A549 (cell line): ENCODE measurements at regions not wholly inside any gene's neighbourhood (a gene's known extent, or its start where the extent isn't known, plus 50 kb on each side); places are given as distances from the start of the nearest gene placed in this dataset.

Experiments
- ESRRA ChIP-seq: fragments of 150-350 bp; IDR thresholded peaks from 2 replicates; pipeline ENCODE4 v1.6.1; 2014; ENCODE audit warnings: mild to moderate bottlenecking, low read length, borderline replicate concordance
- JUNB ChIP-seq: fragments of >200 bp; sonication (Bioruptor Twin); formaldehyde crosslinking; IDR thresholded peaks from 2 replicates; pipeline ENCODE4 v1.6.1; 2016
- KDM1A ChIP-seq: fragments of 200-600 bp; sonication (generic); IDR thresholded peaks from 2 replicates; pipeline ENCODE4 v1.6.1; 2016; ENCODE audit warnings: low read depth, mild to moderate bottlenecking
- RCOR1 ChIP-seq: fragments of 150-350 bp; IDR thresholded peaks from 2 replicates; pipeline ENCODE4 v1.6.1; 2014; ENCODE audit warnings: antibody characterized with exemption, low read length, low read depth
- TF ChIP-seq, protein P1 (sequence below): IDR thresholded peaks from 2 replicates; pipeline ENCODE4 v1.6.1; 2012
- TF ChIP-seq, protein P2 (sequence below): IDR thresholded peaks from 2 replicates; pipeline ENCODE4 v1.6.1; 2012
- TF ChIP-seq, protein P3 (sequence below): fragments of 250-450 bp; sonication (Bioruptor Pico); IDR thresholded peaks from 2 replicates; pipeline ENCODE4 v1.5.0; 2021; ENCODE audit warnings: mild to moderate bottlenecking, moderate library complexity, borderline replicate concordance
- TF ChIP-seq, protein P4 (sequence below): fragments of >200 bp; sonication (Bioruptor Twin); formaldehyde crosslinking; IDR thresholded peaks from 3 replicates; pipeline ENCODE4 v1.5.1; 2016

DNA sequence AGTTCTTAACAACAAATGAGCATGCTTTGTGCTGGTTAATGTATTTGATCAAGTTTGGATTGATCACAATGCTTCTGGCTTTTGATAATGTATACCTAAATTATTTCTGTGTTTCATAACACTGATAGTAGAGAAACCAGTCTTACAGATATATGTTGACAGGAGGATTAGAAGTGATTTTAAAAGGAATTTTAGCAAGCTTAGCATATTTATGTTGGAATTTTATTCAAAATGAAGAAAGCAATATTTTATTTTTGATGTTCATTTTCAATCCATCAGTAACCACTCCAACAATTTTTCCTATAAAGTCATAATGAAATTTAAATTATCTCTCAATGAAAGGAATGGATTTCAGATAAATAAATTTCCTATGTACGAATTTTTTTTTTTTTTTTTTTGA, 291.8 kb downstream of the HHIPL2 start:
- TF ChIP-seq, protein P1, sequence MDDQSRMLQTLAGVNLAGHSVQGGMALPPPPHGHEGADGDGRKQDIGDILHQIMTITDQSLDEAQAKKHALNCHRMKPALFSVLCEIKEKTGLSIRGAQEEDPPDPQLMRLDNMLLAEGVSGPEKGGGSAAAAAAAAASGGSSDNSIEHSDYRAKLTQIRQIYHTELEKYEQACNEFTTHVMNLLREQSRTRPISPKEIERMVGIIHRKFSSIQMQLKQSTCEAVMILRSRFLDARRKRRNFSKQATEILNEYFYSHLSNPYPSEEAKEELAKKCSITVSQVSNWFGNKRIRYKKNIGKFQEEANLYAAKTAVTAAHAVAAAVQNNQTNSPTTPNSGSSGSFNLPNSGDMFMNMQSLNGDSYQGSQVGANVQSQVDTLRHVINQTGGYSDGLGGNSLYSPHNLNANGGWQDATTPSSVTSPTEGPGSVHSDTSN: no peak
- TF ChIP-seq, protein P2, sequence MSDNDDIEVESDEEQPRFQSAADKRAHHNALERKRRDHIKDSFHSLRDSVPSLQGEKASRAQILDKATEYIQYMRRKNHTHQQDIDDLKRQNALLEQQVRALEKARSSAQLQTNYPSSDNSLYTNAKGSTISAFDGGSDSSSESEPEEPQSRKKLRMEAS: no peak
- TF ChIP-seq, protein P3, sequence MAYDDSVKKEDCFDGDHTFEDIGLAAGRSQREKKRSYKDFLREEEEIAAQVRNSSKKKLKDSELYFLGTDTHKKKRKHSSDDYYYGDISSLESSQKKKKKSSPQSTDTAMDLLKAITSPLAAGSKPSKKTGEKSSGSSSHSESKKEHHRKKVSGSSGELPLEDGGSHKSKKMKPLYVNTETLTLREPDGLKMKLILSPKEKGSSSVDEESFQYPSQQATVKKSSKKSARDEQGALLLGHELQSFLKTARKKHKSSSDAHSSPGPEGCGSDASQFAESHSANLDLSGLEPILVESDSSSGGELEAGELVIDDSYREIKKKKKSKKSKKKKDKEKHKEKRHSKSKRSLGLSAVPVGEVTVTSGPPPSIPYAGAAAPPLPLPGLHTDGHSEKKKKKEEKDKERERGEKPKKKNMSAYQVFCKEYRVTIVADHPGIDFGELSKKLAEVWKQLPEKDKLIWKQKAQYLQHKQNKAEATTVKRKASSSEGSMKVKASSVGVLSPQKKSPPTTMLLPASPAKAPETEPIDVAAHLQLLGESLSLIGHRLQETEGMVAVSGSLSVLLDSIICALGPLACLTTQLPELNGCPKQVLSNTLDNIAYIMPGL (CRISPR knock-in tag): no peak
- TF ChIP-seq, protein P4, sequence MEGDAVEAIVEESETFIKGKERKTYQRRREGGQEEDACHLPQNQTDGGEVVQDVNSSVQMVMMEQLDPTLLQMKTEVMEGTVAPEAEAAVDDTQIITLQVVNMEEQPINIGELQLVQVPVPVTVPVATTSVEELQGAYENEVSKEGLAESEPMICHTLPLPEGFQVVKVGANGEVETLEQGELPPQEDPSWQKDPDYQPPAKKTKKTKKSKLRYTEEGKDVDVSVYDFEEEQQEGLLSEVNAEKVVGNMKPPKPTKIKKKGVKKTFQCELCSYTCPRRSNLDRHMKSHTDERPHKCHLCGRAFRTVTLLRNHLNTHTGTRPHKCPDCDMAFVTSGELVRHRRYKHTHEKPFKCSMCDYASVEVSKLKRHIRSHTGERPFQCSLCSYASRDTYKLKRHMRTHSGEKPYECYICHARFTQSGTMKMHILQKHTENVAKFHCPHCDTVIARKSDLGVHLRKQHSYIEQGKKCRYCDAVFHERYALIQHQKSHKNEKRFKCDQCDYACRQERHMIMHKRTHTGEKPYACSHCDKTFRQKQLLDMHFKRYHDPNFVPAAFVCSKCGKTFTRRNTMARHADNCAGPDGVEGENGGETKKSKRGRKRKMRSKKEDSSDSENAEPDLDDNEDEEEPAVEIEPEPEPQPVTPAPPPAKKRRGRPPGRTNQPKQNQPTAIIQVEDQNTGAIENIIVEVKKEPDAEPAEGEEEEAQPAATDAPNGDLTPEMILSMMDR: no peak
- TF ChIP-seq RCOR1 (no peak), KDM1A (no peak), ESRRA (no peak), JUNB (no peak)
